Activated T-helper 1 cell treated with Interleukin-2 at 50 U/mL for 16 hours (primary cell): ENCODE measurements at regions not wholly inside any gene's neighbourhood (a gene's known extent, or its start where the extent isn't known, plus 50 kb on each side); places are given as distances from the start of the nearest gene placed in this dataset.
"Not testable (repeated sequence)": the region's sequence is repeated elsewhere in the genome, so short reads cannot be mapped to it uniquely, and the experiment has no call there.

Source experiments
- DNase-seq: peaks from one replicate; pipeline ENCODE4 v3.0.0-alpha.2; 2020; ENCODE audit warnings: low read depth

DNA sequence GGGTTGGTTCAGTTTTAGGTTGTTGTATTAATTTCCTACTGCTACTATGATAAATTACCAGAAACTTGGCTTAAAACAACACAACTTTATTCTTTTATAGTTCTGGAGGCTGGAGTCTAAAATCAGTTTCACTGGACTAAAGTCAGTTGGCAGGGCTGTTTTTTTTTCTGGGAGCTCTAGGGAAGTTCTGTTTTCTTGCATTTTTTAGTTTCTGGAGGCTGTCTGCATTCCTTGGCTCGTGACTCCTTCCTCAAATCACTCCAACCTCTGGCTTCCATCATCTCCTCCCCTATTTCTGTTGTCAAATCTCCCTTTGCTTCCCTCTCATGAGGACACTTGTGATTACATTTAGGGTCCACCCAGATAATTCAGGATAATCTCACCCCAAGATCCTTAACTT lies 51.3 kb upstream of the SUB1 start:
- DNase-seq = no peak

DNA sequence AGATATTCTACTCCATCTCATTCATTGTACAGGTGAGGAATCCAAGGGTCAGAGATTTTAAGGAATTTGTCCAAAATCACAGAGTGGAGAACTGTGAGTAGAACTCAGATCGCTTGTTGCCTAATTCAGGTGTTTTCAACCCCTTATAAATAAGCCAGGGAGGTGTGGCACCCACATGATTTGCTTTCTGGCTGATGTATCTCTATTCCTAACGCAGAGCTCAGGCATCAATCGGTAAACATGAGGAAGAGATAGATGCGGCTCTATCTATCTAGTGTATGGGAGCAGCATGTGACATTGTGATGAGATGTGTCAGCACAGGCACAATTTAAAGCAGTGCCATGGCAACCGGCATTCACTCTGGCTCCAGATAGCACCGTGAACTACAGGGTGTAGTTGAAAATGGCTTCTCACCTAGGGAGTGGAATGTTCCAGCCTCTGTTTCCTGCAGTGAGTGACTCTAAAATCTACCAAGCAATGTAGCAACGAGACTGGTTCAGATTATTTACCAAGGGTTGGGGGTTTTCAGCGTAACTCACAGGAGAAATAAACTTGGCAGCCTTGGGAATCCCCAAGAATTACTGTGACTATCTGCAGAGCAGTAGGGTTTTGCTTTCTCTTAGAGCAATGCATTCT lies 53.4 kb upstream of the SUB1 start:
- peak; percentile 13 for DNase-seq

DNA sequence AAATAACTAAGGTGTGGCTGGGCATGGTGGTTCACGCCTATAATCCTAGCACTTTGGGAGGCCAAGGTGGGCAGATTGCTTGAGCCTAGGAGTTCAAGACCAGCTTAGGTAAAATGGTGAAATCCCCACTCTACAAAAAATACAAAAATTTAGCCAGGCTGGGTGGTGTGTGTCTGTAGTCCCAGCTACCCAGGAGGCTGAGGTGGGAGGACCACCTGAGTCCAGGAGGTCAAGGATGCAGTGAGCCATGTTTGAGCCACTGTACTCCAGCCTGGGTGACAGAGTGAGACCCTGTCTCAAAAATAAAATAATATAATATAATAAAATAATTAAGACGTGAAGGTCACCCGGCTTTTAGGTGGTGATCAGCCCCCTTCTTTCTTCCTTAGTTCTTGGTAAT lies 58.0 kb upstream of the SUB1 start:
- DNase-seq = not testable (repeated sequence)

DNA sequence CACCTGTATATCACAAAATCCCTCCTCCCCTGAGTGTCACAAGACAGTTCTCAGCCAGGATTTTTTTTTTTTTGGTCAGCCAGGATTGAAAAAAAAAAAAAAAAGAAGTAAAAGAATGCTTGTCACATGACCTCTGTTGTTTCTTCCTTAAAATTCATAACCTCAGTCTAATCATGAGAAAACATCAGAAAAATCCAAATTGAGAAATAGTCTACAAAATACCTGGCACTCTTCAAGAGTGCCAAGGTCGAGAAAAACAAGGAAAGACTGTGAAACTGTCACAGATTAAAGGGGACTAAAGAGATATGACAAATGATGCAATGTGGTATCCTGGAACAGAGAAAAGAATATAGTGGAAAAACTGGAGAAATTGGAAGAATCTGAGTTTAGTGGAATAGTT lies 58.5 kb upstream of the SUB1 start:
- DNase-seq = no peak

DNA sequence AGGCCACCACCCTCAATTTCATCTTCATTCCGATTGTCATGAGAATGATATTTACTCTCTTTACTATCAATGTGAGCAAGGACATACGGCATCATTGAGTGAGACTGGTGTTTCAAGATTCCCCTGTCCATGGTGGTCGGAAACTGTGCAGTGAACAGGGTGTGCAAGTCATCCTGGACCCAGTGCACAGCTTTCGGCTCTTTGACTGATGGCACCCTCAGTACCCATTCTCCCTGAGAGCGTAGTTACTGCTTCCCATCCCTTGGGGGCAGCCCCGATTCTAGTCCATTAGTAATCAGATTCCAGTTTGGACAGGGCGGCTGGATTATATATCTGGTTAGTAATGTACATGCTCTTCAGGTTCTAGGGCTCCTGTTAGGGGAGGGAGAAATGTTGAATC lies 61.7 kb upstream of the SUB1 start:
- DNase-seq = no peak

DNA sequence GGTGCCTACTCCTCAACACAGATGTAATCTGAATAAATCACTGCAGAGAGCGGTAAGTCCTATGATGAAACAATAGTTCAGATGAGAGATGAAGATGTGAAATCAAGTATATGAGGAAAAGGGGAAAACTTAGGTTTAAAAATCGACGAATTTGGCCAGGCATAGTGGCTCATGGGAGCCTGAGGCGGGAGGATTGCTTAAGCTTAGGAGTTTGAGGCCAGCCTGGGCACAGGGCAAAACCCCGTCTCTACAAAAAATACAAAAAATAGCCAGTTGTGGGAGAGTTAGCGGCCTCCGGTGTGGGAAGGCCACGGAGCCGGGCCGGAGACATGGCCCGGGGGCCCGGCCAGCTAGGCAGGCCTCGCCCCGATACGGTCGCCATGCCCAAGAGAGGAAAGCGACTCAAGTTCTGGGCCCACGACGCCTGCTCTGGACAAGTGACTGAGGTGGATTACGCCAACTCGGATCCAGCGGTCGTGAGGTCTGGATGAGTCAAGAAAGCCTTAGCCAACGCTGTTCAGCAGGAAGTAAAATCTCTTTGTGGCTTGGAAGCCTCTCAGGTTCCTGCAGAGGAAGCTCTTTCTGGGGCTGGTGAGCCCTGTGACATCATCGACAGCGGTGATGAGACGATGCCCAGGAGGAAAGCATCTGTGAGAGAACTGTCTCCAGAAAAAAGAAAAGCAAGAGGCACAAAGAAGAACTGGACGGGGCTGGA lies 62.8 kb upstream of the SUB1 start:
- peak; percentile 14 for DNase-seq

DNA sequence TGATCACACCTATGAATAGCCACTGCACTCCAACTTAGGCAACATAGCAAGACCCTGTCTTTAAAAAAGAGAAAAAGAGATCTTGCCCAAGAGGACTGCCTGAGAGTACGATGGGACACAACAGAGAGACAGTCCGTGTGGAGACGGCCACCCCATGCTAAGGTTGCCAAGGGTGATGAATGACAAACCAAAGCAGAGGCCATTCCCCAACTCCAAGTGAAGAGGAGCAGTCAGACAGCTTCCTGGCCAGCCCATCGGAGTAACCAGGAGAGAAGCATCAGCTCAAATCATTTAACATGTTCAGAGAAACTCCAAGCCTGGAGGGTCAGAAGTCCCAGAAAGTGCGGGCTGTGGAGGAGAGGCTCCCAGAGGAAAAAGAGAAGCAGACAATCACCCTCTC lies 63.9 kb upstream of the SUB1 start:
- no peak for DNase-seq

DNA sequence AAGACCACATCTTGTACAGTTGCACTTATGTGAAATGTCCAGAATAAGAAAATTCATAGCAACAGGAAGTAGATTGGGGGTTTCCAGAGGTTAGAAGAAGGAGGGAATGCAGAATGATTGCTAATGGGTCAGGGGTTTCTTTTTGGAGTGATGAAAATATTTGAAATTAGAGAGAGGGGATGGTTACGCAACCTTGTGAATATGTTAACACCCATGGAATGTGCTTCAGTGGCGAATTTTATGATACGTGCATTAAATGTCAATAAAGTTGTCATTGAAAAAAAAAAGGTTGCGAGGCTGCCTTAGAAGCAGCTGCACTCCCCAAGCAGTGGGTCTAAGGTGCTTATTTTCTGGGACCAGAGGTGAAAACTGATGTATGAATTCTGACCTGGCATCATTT lies 64.4 kb upstream of the SUB1 start:
- no peak for DNase-seq

DNA sequence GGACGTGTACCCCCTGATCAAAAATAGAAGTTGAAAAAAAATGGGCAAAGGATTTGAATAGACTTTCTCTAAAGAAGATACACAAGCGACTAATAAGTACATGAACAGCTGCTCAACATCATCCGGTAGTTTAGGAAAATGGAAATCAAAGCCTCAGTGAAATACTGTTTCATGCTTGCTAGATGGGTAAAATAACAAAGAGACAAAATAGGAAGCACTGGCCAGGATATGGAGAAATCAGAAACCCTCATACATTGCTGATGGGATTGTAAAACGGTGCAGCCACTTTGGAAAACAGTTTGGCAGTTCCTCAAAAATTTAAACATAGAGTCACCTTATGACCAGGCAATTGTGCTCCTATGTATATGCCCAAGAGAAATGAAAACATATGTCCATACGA lies 65.0 kb upstream of the SUB1 start:
- no peak for DNase-seq

DNA sequence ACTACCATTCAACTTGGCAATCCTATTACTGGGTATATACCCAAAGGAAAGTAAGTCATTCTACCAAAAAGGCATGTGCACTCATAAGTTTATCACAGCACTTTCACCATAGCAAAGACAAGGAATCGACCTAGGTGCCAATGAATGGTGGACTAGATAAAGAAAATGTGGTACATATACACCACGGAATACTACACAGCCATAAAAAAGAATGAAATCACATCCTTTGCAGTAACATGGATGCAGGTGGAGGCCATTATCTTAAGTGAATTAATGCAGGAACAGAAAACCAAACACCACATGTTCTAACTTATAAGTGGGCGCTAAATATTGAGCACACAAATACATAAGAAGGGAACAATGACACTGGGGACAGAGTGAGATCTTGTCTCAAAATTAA lies 65.8 kb upstream of the SUB1 start:
- DNase-seq = no peak

DNA sequence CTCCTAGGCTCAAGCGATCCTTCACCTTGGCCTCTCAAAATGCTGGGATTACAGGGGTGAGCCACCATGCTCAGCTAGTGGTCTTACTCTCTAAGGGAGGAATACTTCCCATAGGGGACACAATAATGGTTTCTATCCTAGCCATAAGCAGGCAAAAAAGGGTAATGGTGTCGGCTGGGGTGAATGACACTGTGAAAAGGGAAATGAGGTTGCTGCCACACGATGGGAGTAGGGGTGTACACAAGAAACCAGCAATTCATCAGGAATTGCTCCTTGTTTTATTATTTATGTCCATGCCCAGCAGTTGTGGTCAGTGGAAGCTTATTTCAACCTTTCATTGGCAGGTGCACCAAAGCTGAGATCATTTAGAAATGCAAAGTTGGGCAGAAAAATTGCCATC lies 70.3 kb upstream of the ZFR start:
- no peak for DNase-seq

DNA sequence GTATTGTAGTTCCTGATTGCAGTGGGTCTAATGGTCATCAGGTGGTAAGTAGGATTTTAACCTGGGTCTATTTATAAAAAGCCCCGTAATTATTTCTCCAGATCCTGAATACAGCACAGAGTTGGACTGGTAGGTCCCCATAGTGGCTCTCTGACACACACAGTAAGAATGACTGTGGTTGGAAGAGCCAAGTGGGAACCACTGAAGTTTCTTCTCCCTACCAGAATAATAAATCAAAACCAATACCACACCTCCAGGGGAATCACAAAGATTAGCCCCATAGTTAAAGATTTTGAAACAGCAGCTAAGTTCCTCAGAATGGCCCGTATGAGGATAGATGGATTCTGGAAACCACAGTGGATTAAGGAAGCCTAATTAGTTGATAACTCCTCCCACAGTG lies 68.4 kb upstream of the ZFR start:
- no peak for DNase-seq

DNA sequence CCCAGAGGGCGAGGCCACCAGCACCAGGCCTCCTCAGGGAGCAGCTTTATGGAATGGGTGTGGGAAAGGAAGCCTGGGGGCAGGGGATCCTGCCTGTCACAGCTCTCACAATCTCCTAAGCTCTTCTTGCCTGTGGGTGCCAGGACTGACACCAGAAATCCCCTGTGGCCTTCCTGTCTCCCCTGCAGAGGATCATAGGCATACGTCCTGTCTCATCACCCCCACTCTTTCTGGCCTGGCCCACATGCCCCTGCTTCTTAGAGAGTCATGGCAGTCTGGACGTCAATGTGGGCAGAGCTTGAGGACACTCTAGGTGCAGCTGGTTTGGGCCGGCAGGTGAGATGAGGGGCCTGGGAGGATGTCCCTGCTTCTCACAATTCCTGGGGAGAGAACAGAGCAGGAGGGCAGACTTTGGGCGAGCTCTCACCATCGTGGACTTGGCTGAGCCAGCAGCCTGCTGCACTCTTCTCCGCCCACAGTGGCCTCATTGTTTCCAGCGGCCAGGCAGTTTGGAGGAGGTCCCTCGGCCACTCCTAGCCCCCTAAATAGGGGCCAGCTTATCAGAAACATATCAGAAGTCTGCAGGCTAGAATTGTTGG lies 67.3 kb upstream of the ZFR start:
- no peak for DNase-seq

DNA sequence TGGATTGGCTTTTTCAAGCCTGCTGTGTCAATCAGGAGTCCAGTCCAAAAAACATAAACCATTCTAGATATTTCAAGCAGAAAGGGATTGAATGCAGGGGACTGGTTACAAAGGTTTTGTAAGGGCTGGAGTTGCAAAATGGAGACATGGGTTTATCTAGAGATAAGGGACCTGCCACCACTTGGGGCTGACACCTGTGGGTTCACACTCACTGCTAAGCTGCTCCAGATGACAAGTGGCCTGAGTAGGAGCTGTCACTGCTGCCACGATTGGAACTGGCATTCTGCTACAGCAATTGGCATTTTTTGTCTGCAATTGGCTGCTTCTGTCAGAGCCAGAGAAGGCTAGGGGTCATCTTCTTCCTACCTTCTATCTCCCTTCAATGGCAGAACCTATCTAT lies 66.3 kb upstream of the ZFR start:
- DNase-seq = no peak

DNA sequence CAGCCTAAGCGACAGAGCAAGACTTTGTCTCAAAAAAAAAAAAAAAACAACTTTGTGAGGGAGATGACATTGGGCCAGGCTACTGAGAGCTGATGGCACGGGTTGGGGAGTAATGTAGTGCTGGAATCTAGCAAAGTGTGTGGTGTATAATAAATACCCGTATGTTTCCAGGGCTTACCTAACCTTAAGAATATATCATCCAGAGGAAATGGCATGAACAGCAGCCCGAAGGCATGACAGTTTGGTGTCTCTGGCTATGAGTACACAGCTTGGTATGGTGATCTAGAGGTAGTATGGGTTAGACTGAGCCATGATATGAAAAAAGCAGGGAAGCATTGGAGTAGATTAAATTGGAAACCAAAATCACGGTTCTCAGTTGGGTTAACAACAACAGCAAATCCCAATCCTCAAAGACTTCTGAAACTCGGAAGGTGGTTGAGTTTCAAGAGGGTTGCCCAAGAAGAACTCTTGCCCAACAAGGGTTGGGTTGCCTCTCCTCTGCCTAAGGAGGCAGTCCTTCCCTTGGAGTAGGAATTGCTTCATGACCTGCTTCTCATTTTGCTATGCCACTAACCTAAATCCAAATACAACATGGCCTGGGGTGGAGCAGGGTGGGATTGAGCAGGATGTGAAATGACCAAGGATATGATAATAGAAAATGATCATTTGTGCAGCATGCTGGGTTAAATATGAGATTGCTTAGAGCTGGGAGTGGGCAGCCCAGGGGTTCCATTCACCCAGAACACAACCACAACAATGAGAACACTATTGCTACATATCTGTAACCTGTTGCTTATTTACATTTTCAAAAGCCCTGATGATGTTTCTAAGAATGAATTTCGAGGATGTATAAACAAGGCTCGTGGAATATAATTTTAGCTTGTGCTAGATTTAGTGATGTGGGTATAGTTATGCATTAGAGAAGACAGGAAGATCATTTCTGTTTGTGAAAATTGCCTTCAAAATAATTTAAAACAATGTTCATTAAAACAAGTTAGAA lies 64.6 kb upstream of the ZFR start:
- no peak for DNase-seq

DNA sequence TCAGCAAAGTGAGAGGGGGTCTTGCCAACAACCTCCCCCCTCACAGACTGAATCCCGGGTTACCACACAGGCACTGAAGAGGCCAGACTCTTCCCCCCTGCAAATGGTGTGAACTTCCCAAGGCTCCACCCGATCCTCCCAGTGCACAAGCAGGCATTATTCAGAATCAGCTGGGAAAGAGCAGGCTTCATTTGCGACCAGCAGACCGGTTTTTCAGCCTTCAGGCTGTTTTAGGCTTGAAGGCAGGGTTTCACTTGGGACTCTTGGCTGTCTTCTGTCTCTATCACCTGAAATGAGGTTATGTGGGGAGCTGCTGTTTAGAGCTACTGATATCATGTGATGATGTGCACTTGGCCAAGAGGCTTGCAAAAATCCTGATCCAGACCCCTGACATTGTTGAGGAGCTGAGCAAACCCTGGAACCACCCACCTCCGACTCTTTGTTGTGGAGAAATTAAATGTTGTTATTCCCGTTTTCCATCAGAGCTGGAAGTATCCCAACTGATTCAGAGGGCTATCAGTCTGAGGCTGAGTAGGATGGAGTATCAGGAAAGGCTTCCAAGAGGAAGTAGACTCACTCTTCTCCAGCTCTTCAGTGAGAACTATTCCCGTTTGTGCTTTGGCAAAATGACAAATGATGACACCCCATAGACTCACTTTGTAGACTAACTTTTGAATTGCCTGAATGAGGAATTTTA lies 63.3 kb upstream of the ZFR start:
- no peak for DNase-seq

DNA sequence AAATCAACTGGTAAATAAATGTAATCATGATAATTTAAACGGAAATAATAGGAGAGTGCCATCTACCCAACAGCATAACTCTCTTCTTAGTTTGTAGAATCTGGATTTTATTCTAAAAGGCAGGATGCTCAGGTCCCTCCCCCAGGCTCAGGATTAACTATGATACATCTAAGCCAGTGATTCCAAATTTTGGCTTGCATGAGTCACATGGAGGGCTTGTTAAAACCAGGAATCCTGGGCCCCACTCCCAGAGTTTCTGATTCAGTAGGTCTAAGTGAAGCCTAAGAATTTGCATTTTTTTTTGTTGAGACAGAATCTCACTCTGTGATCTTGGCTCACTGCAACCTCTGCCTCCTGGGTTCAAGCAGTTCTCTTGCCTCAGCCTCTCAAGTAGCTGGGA lies 62.3 kb upstream of the ZFR start:
- no peak for DNase-seq

DNA sequence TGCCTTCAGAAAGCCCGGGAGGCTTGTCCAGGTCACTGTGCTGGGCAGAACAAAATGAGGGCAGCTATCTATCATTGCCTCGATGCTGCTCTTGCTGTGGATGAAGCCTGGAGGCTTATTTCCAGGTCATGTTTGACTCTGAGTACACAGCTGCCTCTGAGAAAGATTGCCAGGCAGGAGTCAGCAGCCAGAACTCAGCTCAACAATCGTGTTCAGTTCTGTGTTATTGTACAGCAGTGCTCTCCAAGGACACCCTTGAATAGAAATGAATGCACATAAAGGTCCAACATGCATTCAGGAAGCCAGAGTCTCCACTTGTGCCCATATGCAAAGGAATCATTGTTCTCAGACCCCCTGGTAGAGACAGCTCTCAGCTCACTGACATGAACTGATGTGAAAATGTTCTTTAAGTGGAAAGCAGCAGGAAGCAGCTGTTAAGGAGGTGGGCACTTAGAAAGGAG lies 61.7 kb upstream of the ZFR start:
- DNase-seq = no peak

DNA sequence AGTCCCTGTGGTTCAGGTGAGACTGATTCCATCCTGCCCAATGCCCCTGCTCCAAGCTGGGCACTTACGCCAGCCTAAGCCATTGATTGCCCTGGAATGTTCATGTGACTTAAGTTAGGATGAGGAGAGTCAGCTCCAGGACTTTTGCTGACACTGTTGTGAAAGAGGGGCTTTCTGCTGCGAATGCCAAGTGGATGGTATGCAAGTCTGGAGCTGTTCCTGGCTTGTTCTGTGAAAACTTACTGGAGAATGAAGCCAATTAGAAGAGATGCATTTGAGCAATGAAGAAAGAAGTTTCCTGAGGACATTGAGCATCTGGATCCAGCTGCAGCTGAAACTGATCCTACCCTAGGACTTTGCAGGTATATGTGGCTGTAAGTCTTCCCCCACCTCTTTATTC lies 61.2 kb upstream of the ZFR start:
- DNase-seq = no peak

DNA sequence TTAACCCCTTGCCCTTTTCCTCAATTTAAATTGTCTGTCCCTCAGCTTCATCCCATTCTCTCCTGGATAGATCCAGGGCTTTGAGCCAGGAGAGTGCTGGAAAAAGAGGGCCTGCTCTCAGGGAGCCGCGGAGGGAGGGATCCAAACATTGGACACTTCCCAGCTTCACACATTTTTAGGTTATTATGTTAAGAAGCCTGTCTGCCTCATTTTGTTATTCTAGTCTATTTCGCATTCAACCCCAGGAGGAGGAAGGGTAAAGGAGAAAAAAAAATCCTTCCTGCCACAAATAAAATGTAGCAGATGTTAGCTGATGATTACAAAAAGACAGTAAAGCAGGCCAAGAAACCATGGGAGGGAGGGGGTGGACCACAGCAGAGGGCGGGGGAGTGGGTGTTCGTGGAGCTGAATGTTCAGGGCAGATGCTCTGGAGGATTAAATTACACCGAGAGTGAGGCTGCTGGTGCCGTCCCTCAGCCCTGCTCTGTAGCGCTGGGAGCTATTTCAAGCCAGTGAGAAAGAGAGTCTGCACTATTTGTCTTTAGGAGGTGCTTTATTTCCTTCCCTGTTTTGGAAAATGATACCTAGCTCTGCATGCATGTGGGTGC lies 60.6 kb upstream of the ZFR start:
- DNase-seq = no peak

DNA sequence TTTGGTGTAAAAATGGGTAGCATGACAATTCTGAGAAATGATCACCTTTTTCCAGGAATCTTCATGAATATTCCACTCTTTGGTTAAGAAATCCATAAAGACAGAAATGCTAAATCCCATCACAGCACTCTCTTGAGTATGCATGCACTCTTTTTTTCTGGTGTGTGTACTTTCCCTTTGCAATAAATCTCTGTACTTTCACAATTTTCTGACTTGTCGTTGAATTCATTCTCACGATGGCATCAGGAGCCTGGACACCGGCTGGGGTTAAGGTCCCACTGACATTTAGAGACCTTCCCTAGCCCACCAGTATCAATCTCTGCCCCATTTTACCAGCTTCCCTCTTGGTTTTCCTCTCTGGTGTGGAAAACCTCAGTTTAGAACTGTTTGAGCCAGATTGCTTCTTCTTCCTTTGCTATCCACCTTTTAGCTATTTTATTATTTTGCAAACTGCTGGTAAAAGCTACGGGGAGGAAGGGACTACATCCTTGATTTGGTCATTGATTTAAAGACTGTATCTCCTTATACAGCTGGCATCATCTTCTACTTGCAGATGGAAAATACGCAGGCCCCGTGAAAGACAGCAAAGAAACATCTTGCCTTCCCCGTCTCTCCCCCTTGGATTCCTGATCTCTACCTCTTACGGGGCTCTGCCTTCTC lies 59.9 kb upstream of the ZFR start:
- DNase-seq = no peak
